SK-N-SH (cell line): ENCODE measurements at regions not wholly inside any gene's neighbourhood (a gene's known extent, or its start where the extent isn't known, plus 50 kb on each side); places are given as distances from the start of the nearest gene placed in this dataset.

Experiments
- CTCF ChIA-PET: fragments of 300-600, 350-600 bp; formaldehyde crosslinking; extraction: SDS; loops from one replicate; lab custom pipeline; 2021; lab: Yijun Ruan, JAX
- POLR2A ChIA-PET: fragments of 350-600 bp; sonication (Branson Sonifier 250); formaldehyde crosslinking; extraction: SDS; loops from one replicate; lab custom pipeline; 2020; ENCODE audit warnings: antibody characterized with exemption, inconsistent platforms; lab: Yijun Ruan, JAX
- DNase-seq: peaks from one replicate; pipeline ENCODE4 v3.0.0; 2012
- H2AFZ ChIP-seq: fragments of 200-600 bp; sonication (generic); 2 replicates; pipeline ENCODE4 v1.8.1; 2016; ENCODE audit warnings: antibody characterized with exemption, mild to moderate bottlenecking, low read depth
- H3F3A ChIP-seq: fragments of 200-600 bp; sonication (generic); replicated peaks from 2 replicates; pipeline ENCODE3; 2016; ENCODE audit warnings: antibody characterized with exemption, mild to moderate bottlenecking; ENCODE audit not compliant: insufficient read depth
- H3K27ac ChIP-seq, 2 experiments: fragments of 200-500 bp in 1 of 2; fragments of 200-600 bp in 1 of 2; sonication (Bioruptor generic) in 1 of 2; sonication (generic), shearing (Covaris generic) in 1 of 2; 2 replicates each; pipeline versions ENCODE4 v1.5.1 to v1.6.1; 2014 to 2016; ENCODE audit warnings: low read depth in 2 of 2, inconsistent platforms in 1 of 2, low read length in 1 of 2, mild to moderate bottlenecking in 1 of 2, mixed read lengths in 1 of 2
- H3K27me3 ChIP-seq: fragments of 200-600 bp; sonication (generic), shearing (Covaris generic); 2 replicates; pipeline ENCODE4 v1.6.1; 2016; ENCODE audit warnings: mixed run types; ENCODE audit not compliant: insufficient read depth
- H3K36me3 ChIP-seq, 2 experiments: fragments of 200-500 bp in 1 of 2; fragments of 200-600 bp in 1 of 2; sonication (Bioruptor generic) in 1 of 2; sonication (generic) in 1 of 2; replicated peaks in 1 of 2; 2 replicates each; pipeline versions ENCODE3 to v1.5.1; 2014 to 2016; ENCODE audit warnings: low read length in 1 of 2, mild to moderate bottlenecking in 1 of 2; ENCODE audit not compliant: insufficient read depth in 2 of 2, control insufficient read depth in 1 of 2
- H3K4me1 ChIP-seq, 2 experiments: fragments of 200-500 bp in 1 of 2; fragments of 200-600 bp in 1 of 2; sonication (Bioruptor generic) in 1 of 2; sonication (generic), shearing (Covaris generic) in 1 of 2; 2 replicates each; pipeline versions ENCODE4 v1.5.1 to v1.6.1; 2014 to 2016; ENCODE audit warnings: low read depth in 1 of 2, low read length in 1 of 2, mixed run types in 1 of 2; ENCODE audit not compliant: insufficient read depth in 2 of 2, control insufficient read depth in 1 of 2
- H3K4me2 ChIP-seq: fragments of 200-600 bp; sonication (generic), shearing (Covaris generic); 2 replicates; pipeline ENCODE4 v1.6.1; 2017; ENCODE audit warnings: mixed run types
- H3K4me3 ChIP-seq, 2 experiments: fragments of 200-500 bp in 1 of 2; fragments of 200-600 bp in 1 of 2; sonication (Bioruptor generic) in 1 of 2; sonication (generic), shearing (Covaris generic) in 1 of 2; 2 replicates each; pipeline versions ENCODE4 v1.5.1 to v1.8.1; 2014 to 2016; ENCODE audit warnings: low read depth in 2 of 2, inconsistent platforms in 1 of 2, low read length in 1 of 2, mild to moderate bottlenecking in 1 of 2, mixed read lengths in 1 of 2, moderate library complexity in 1 of 2
- H3K79me2 ChIP-seq: fragments of 200-600 bp; sonication (generic); 2 replicates; pipeline ENCODE4 v1.8.1; 2017; ENCODE audit warnings: mild to moderate bottlenecking; ENCODE audit not compliant: insufficient read depth
- H3K9ac ChIP-seq: fragments of 200-600 bp; sonication (generic); 2 replicates; pipeline ENCODE4 v1.6.1; 2017; ENCODE audit warnings: mixed run types
- H3K9me2 ChIP-seq: fragments of 200-600 bp; sonication (generic); 2 replicates; pipeline ENCODE4 v1.6.1; 2017; ENCODE audit warnings: mixed run types
- H3K9me3 ChIP-seq: fragments of 200-600 bp; sonication (generic); 2 replicates; pipeline ENCODE4 v1.6.1; 2017; ENCODE audit warnings: mixed run types, mild to moderate bottlenecking, moderate library complexity
- H4K20me1 ChIP-seq: fragments of 200-600 bp; sonication (generic); 2 replicates; pipeline ENCODE4 v1.6.1; 2017; ENCODE audit warnings: mild to moderate bottlenecking, mixed run types; ENCODE audit not compliant: insufficient read depth
- CHD2 ChIP-seq: fragments of 150-350 bp; IDR thresholded peaks from 2 replicates; pipeline ENCODE4 v1.6.1; 2018; ENCODE audit warnings: low read length; ENCODE audit not compliant: partially characterized antibody
- ELF1 ChIP-seq: IDR thresholded peaks from 2 replicates; pipeline ENCODE4 v1.4.0; 2012
- FOSL2 ChIP-seq: IDR thresholded peaks from 2 replicates; pipeline ENCODE4 v1.4.0; 2012; ENCODE audit warnings: low read depth, mild to moderate bottlenecking, moderate library complexity, borderline replicate concordance
- FOXM1 ChIP-seq: IDR thresholded peaks from 2 replicates; pipeline ENCODE4 v1.4.0; 2012; ENCODE audit warnings: low read depth, mild to moderate bottlenecking
- GABPA ChIP-seq: IDR thresholded peaks from 2 replicates; pipeline ENCODE4 v1.4.0; 2012; ENCODE audit warnings: low read depth, mild to moderate bottlenecking
- JUND ChIP-seq: IDR thresholded peaks from 2 replicates; pipeline ENCODE4 v1.4.0; 2012
- MXI1 ChIP-seq: IDR thresholded peaks from 2 replicates; pipeline ENCODE4 v1.6.1; 2012; ENCODE audit warnings: mild to moderate bottlenecking, low read depth, low read length, improper control_type of control experiment
- NFIC ChIP-seq: IDR thresholded peaks from 2 replicates; pipeline ENCODE4 v1.4.0; 2012; ENCODE audit warnings: borderline replicate concordance
- RAD21 ChIP-seq: IDR thresholded peaks from 2 replicates; pipeline ENCODE4 v1.6.1; 2012; ENCODE audit warnings: mild to moderate bottlenecking, low read length
- SMC3 ChIP-seq: IDR thresholded peaks from 2 replicates; pipeline ENCODE4 v1.6.1; 2012; ENCODE audit warnings: low read depth, low read length, improper control_type of control experiment
- TEAD4 ChIP-seq: IDR thresholded peaks from 2 replicates; pipeline ENCODE4 v1.4.0; 2012; ENCODE audit warnings: mild to moderate bottlenecking, borderline replicate concordance; ENCODE audit not compliant: insufficient read depth
- WGBS: methylation state at CpG from one replicate; pipeline ENCODE4 v1.1.6; 2017; ENCODE audit warnings: low lambda C conversion rate; 5-methylcytosine and 5-hydroxymethylcytosine counted together
- TF ChIP-seq, protein P1 (sequence below): IDR thresholded peaks from 2 replicates; pipeline ENCODE4 v1.6.1; 2012; ENCODE audit warnings: mild to moderate bottlenecking, low read depth, low read length, moderate library complexity
- TF ChIP-seq, protein P2 (sequence below): fragments of 200-600 bp; sonication (generic); IDR thresholded peaks from 2 replicates; pipeline ENCODE4 v1.6.1; 2017; ENCODE audit warnings: antibody characterized with exemption, mild to moderate bottlenecking, moderate library complexity
- TF ChIP-seq, protein P3 (sequence below): IDR thresholded peaks from 2 replicates; pipeline ENCODE4 v1.4.0; 2012; ENCODE audit warnings: low read depth, borderline replicate concordance
- TF ChIP-seq, protein P4 (sequence below): fragments of 150-350 bp; IDR thresholded peaks from 2 replicates; pipeline ENCODE4 v1.6.1; 2017; ENCODE audit warnings: antibody characterized with exemption, low read length, low read depth, borderline replicate concordance

DNA sequence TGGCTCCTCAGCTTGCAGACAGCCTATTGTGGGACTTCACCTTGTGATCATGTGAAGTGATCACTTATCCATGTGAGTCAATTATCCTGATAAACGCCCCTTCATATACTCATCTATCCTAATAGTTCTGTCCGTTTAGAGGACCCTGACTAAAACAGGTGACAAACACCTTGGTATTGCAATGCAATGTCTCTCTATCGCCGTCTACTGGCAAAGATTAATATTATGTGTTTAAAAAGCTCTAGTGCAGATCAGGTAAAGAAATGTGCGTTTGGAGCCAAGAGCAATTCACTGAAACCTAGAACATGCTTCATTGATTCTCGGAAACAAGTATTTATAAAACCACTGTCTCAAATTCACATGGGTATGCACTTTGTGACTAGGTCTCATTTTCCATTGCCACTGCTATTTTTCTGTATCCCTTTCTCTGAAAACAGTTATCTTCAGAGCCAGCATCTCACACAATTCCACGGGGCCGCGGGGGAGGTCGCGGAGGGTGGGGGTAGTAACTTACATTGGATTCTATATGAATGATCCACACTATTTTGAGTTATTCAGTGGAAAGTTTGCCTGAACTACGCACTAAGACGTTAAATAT lies 554.6 kb upstream of the NCAM2 start:
- no peaks in the 10 kb centered on the region for H3K36me3 ChIP-seq
- no peak overlapping the region for H3K9ac ChIP-seq
- no peaks in the 10 kb centered on the region for H3K27me3 ChIP-seq
- H3K4me3 ChIP-seq = no peak overlapping the region
- H2AFZ ChIP-seq = no peak overlapping the region
- CTCF ChIA-PET = interaction anchor here (0.6 to 2.0 kb wide), 29 partner anchors 9 to 1841 kb away, joined by 3 to 31 read pairs (median 4); no protein-coding TSS in a partner anchor
- TF ChIP-seq JUND = no peak
- no peak for TF ChIP-seq NFIC
- TF ChIP-seq, protein P1, sequence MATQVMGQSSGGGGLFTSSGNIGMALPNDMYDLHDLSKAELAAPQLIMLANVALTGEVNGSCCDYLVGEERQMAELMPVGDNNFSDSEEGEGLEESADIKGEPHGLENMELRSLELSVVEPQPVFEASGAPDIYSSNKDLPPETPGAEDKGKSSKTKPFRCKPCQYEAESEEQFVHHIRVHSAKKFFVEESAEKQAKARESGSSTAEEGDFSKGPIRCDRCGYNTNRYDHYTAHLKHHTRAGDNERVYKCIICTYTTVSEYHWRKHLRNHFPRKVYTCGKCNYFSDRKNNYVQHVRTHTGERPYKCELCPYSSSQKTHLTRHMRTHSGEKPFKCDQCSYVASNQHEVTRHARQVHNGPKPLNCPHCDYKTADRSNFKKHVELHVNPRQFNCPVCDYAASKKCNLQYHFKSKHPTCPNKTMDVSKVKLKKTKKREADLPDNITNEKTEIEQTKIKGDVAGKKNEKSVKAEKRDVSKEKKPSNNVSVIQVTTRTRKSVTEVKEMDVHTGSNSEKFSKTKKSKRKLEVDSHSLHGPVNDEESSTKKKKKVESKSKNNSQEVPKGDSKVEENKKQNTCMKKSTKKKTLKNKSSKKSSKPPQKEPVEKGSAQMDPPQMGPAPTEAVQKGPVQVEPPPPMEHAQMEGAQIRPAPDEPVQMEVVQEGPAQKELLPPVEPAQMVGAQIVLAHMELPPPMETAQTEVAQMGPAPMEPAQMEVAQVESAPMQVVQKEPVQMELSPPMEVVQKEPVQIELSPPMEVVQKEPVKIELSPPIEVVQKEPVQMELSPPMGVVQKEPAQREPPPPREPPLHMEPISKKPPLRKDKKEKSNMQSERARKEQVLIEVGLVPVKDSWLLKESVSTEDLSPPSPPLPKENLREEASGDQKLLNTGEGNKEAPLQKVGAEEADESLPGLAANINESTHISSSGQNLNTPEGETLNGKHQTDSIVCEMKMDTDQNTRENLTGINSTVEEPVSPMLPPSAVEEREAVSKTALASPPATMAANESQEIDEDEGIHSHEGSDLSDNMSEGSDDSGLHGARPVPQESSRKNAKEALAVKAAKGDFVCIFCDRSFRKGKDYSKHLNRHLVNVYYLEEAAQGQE = no peak
- no peak for TF ChIP-seq TEAD4
- peak; percentile 11; the same call in 1 of the 2 replicates for TF ChIP-seq SMC3
- TF ChIP-seq, protein P2, sequence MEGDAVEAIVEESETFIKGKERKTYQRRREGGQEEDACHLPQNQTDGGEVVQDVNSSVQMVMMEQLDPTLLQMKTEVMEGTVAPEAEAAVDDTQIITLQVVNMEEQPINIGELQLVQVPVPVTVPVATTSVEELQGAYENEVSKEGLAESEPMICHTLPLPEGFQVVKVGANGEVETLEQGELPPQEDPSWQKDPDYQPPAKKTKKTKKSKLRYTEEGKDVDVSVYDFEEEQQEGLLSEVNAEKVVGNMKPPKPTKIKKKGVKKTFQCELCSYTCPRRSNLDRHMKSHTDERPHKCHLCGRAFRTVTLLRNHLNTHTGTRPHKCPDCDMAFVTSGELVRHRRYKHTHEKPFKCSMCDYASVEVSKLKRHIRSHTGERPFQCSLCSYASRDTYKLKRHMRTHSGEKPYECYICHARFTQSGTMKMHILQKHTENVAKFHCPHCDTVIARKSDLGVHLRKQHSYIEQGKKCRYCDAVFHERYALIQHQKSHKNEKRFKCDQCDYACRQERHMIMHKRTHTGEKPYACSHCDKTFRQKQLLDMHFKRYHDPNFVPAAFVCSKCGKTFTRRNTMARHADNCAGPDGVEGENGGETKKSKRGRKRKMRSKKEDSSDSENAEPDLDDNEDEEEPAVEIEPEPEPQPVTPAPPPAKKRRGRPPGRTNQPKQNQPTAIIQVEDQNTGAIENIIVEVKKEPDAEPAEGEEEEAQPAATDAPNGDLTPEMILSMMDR = peak; percentile 61
- TF ChIP-seq RAD21 = peak; percentile 34
- no peak for TF ChIP-seq ELF1
- no peak for TF ChIP-seq MXI1
- no peak for TF ChIP-seq FOSL2
- no peak for TF ChIP-seq FOXM1
- no peak for TF ChIP-seq GABPA
- no peak for TF ChIP-seq CHD2
- TF ChIP-seq, protein P3, sequence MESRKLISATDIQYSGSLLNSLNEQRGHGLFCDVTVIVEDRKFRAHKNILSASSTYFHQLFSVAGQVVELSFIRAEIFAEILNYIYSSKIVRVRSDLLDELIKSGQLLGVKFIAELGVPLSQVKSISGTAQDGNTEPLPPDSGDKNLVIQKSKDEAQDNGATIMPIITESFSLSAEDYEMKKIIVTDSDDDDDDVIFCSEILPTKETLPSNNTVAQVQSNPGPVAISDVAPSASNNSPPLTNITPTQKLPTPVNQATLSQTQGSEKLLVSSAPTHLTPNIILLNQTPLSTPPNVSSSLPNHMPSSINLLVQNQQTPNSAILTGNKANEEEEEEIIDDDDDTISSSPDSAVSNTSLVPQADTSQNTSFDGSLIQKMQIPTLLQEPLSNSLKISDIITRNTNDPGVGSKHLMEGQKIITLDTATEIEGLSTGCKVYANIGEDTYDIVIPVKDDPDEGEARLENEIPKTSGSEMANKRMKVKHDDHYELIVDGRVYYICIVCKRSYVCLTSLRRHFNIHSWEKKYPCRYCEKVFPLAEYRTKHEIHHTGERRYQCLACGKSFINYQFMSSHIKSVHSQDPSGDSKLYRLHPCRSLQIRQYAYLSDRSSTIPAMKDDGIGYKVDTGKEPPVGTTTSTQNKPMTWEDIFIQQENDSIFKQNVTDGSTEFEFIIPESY = no peak
- TF ChIP-seq, protein P4, sequence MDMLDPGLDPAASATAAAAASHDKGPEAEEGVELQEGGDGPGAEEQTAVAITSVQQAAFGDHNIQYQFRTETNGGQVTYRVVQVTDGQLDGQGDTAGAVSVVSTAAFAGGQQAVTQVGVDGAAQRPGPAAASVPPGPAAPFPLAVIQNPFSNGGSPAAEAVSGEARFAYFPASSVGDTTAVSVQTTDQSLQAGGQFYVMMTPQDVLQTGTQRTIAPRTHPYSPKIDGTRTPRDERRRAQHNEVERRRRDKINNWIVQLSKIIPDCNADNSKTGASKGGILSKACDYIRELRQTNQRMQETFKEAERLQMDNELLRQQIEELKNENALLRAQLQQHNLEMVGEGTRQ = no peak
- no peaks in the 10 kb centered on the region for H3K9me3 ChIP-seq
- no peaks in the 10 kb centered on the region for H3K79me2 ChIP-seq
- no peaks in the 10 kb centered on the region for H4K20me1 ChIP-seq
- H3K4me2 ChIP-seq = no peak overlapping the region
- POLR2A ChIA-PET = no interaction called here
- H3F3A ChIP-seq = no peaks in the 10 kb centered on the region
- DNase-seq = peak; percentile 25
- no peak overlapping the region for H3K27ac ChIP-seq
- H3K4me1 ChIP-seq = no peaks in the 10 kb centered on the region
- H3K9me2 ChIP-seq = no peaks in the 10 kb centered on the region
- WGBS = 27% methylated on average over 13 of the region's 13 CpGs
